ENCODE measurements at regions not wholly inside any gene's neighbourhood (a gene's known extent, or its start where the extent isn't known, plus 50 kb on each side); places are given as distances from the start of the nearest gene placed in this dataset.
"Not testable (repeated sequence)": the region's sequence is repeated elsewhere in the genome, so short reads cannot be mapped to it uniquely, and the experiment has no call there.

- DNase-seq (ENCODE audit: low read depth), result no peak
These were observed 69.8 kb downstream of the RMI2 start for GRCh38 chr16:11414815-11415775.

GRCh38 chr16:11416228-11417001 is 71.2 kb downstream of the RMI2 start:
- no peak for DNase-seq (ENCODE audit: low read depth)

GRCh38 chr16:11417487-11417886 is 72.2 kb downstream of the RMI2 start:
- DNase-seq (ENCODE audit: low read depth), result no peak

- no peak for DNase-seq (ENCODE audit: low read depth)
These were observed 73.2 kb downstream of the RMI2 start for GRCh38 chr16:11418506-11418905.

GRCh38 chr16:11420067-11420466 is 74.8 kb downstream of the RMI2 start:
- DNase-seq (ENCODE audit: low read depth), result not testable (repeated sequence)

GRCh38 chr16:11420895-11421294 is 75.6 kb downstream of the RMI2 start:
- DNase-seq (ENCODE audit: low read depth), result no peak

GRCh38 chr16:11422381-11423314 is 77.4 kb downstream of the RMI2 start:
- no peak for DNase-seq (ENCODE audit: low read depth)

- no peak for DNase-seq (ENCODE audit: low read depth)
These were observed 78.3 kb downstream of the RMI2 start for GRCh38 chr16:11423315-11424117.

- no peak for DNase-seq (ENCODE audit: low read depth)
These were observed 78.8 kb downstream of the RMI2 start for GRCh38 chr16:11424118-11424460.

GRCh38 chr16:11425140-11425539 is 79.9 kb downstream of the RMI2 start:
- no peak for DNase-seq (ENCODE audit: low read depth)

- DNase-seq (ENCODE audit: low read depth), result no peak
These were observed 83.3 kb downstream of the RMI2 start for GRCh38 chr16:11428623-11428953.

GRCh38 chr16:11429123-11429522 is 83.9 kb downstream of the RMI2 start:
- no peak for DNase-seq (ENCODE audit: low read depth)

- DNase-seq (ENCODE audit: low read depth), result no peak
These were observed 84.6 kb downstream of the RMI2 start for GRCh38 chr16:11429823-11430222.

GRCh38 chr16:11430601-11431317 is 85.5 kb downstream of the RMI2 start:
- no peak for DNase-seq (ENCODE audit: low read depth)

- no peak for DNase-seq (ENCODE audit: low read depth)
These were observed 86.7 kb downstream of the RMI2 start for GRCh38 chr16:11431915-11432465.

GRCh38 chr16:11432856-11433395 is 87.7 kb downstream of the RMI2 start:
- DNase-seq (ENCODE audit: low read depth), result no peak

- no peak for DNase-seq (ENCODE audit: low read depth)
These were observed 90.3 kb downstream of the RMI2 start for GRCh38 chr16:11435576-11435975.

GRCh38 chr16:11437069-11437468 is 91.8 kb downstream of the RMI2 start:
- no peak for DNase-seq (ENCODE audit: low read depth)

- DNase-seq (ENCODE audit: low read depth), result no peak
These were observed 94.8 kb downstream of the RMI2 start for GRCh38 chr16:11439790-11440656.
